AG20443 (cell line): ENCODE measurements at regions not wholly inside any gene's neighbourhood (a gene's known extent, or its start where the extent isn't known, plus 50 kb on each side); places are given as distances from the start of the nearest gene placed in this dataset.

ENCODE experiments used
- DNase-seq: peaks from one replicate; pipeline ENCODE4 v3.0.0; 2012; ENCODE audit warnings: low spot score, mixed read lengths

DNA sequence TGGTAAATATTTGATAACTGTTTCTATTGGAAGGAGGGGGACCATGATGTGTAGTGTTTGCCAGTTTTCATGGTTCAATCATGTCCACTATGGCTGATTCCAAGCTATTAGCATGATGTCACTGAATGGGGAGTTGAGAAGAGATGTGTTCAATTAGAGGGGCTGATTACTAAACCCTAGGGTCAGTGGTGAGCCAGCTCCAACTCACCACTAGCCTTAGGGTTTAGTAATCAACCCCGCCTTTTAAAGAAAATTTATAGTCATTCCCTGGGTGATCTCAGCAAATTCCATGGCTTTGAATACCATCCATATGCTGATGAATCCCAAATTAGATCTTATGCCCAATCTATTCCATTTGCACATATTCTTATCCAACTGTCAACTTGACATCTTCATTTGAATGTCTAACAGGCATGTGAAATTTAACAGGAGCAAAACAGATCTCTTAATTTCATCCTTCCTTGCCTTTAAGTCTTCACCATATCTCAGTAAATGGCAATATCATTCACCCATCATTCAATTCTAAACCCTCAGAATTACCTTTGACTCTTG lies 98.8 kb downstream of the GCNT1 start:
- peak; percentile 69 for DNase-seq

DNA sequence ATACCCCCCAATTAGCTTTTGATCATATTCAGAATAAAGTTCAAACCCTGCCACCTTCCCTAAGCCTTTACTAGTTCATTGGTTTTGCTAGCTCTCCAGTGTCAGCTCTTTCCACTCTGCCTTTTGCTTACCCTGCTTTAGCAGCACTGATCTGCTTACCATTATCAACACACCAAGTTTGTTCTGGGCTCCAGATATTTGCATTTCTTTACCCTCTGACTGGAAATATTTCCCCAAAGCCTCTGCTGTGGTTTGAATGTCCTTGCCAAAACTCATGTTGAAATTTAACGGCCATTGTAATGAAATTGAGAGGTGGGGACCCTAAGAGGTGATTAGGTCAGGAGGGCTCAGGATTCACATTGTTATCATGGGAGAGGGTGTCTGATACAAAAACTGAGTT lies 99.5 kb downstream of the GCNT1 start:
- no peak for DNase-seq

DNA sequence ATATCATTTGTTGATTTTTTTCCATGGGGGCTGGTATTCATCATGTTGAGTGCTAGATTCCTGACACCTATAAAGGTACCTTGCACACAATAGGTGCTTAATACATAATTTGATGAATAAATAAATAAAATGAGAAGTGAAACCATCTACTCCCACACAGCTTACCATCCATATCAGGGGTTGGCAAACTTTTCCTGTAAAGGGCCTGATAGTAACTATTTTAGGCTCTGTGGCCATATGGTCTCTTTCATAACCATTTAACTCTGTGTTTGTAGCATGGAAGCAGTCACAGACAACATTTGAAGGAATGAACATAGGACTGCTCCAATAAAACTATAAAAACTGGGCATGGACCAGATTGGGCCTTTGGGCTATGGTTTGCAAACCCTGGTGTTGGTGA lies 100.3 kb downstream of the GCNT1 start:
- no peak for DNase-seq

DNA sequence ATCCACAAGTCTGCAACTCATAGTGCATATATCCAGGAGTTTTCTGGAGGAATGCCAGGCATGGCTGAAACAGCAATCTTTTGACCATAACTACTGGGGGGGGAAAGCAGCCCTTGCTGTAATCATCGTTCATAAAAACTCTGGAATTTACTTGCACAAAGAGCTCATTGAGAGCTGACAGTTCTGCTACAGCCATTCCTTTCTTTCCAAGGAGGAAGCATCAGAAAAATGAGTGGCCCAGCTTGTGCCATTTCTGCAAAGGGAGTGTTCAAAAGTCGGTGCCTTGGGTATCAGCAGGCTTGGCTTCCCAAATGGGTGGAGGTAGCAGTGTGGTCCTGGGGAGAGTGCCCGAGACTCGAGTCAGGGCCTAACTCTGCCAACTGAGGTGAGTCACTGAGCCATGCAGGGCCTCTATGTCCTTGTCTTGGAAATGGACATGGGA lies 101.5 kb downstream of the GCNT1 start:
- no peak for DNase-seq

DNA sequence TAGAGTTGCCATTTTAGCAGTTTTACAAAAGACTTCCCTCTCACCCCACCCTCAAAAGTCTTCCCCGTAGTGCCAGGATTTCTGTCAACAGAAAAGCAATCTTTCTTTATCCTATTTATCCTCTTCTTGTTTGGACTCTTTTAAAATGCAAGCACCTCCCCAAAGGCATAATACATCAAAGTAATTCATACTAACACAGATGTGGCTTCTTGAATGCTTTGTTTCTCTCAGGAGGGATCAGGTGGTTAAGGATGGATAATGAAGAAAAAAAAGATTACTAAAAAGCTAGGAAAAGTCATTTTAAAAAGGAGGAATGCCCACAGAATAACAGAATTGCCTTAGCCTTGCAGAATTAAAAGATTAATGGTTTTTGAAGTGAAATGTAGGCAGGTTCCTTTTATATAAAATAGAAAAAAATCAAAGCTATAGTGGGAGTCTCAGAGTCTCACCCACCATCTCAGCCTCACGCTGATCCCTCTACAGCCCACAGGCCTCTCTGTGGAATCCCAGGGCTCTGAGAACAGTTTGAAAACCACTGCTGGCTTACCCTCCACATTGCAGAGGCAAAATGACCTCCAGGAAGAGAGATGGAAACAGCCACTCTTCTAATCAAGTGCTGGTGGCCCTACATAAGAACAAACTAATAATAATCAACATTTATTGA lies 102.2 kb downstream of the GCNT1 start:
- DNase-seq = no peak
